Adrenal gland (tissue), 9 donors: ENCODE measurements at regions not wholly inside any gene's neighbourhood (a gene's known extent, or its start where the extent isn't known, plus 50 kb on each side); places are given as distances from the start of the nearest gene placed in this dataset.

ENCODE experiments used
- DNase-seq, 7 donors: peaks; one replicate each; pipeline ENCODE4 v3.0.0-alpha.2; 2019 to 2020
- H3K27ac ChIP-seq, 5 donors: fragments of 200-600 bp; sonication (generic) in 4 of 5; 1 replicate in 3 of 5; 2 replicates in 2 of 5; pipeline versions ENCODE4 v1.5.1 to v1.8.0; 2016 to 2020; ENCODE audit warnings: mild to moderate bottlenecking in 1 of 5
- H3K27me3 ChIP-seq: fragments of 200-600 bp; 2 replicates; pipeline ENCODE4 v1.8.0; 2021
- H3K36me3 ChIP-seq, 2 donors: fragments of 200-600 bp; replicated peaks in 1 of 2; 1 replicate in 1 of 2; 2 replicates in 1 of 2; pipeline versions ENCODE4 v1.5.1 to v1.8.0; 2018 to 2022
- H3K4me1 ChIP-seq, 2 donors: fragments of 200-600 bp; replicated peaks in 1 of 2; 1 replicate in 1 of 2; 2 replicates in 1 of 2; pipeline versions ENCODE4 v1.5.1 to v1.8.0; 2018 to 2021
- H3K4me3 ChIP-seq, 4 donors: fragments of 200-600 bp; sonication (generic) in 3 of 4; one replicate each; pipeline ENCODE4 v1.5.1; 2016 to 2018
- H3K9me3 ChIP-seq, 3 donors: fragments of 200-600 bp; sonication (generic) in 1 of 3; replicated peaks in 1 of 3; 1 replicate in 2 of 3; 2 replicates in 1 of 3; pipeline versions ENCODE4 v1.5.1 to v1.8.0; 2016 to 2021
- POLR2A ChIP-seq, 2 donors: fragments of 450-650 bp; IDR thresholded peaks; one replicate each; pipeline ENCODE4 v1.6.1; 2017; ENCODE audit warnings: antibody characterized with exemption in 2 of 2, mild to moderate bottlenecking in 2 of 2, moderate library complexity in 1 of 2
- WGBS, 4 donors: extraction: QIAGEN DNeasy Blood & Tissue Kit in 2 of 4; methylation state at CpG; one replicate each; pipeline versions ENCODE4 v1.1.5 to v1.1.7; 2013 to 2017; 5-methylcytosine and 5-hydroxymethylcytosine counted together
- intact Hi-C, 2 donors: fragments of 100-400 bp; cut with DNase I; formaldehyde crosslinking; loops; one replicate each; pipeline versions ENCODE4 v1.14.1 to v1.15.0; 2022 to 2023
- TF ChIP-seq, protein P1 (sequence below), 6 experiments: fragments of 450-650 bp in 4 of 6; fragments of 200-600 bp in 2 of 6; sonication (generic) in 1 of 6; IDR thresholded peaks; 1 replicate in 5 of 6; 2 replicates in 1 of 6; pipeline versions ENCODE4 v1.5.1 to v1.8.0; 2016 to 2021; ENCODE audit warnings: antibody characterized with exemption in 6 of 6, mild to moderate bottlenecking in 2 of 6, moderate library complexity in 1 of 6
- donor health status: healthy with polysubstance abuse.
- donor health status: Bipolar disorder and iron deficiency.
- donor health status: DM: yes; HTN: yes; CAD: no.
- donor health status: DM: no; HTN: no; CAD: no.
- donor health status: DM: no; HTN: no; CAD: no.

DNA sequence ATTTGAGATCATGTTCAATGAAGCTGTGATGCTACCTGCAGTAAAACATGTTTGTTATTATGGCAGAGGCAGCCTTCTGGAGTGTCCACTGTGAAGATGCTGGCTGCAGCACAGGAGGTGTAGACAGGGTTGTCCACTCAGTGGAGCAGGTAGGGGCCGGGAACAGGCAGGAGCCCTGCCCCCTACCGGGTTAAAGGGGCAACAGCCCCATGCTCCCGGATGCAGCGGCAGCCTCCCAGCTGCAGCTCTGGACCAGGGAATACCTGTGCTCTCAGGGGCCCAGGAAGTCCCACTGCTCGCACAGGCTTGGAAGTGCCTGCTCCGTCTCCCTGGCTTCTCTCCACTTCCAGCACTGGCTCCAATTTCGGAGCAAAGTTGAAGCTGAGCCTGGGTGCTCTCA is 401.6 kb downstream of the FOXG1 start:
- no peak overlapping the region for H3K27ac ChIP-seq
- TF ChIP-seq, protein P1, sequence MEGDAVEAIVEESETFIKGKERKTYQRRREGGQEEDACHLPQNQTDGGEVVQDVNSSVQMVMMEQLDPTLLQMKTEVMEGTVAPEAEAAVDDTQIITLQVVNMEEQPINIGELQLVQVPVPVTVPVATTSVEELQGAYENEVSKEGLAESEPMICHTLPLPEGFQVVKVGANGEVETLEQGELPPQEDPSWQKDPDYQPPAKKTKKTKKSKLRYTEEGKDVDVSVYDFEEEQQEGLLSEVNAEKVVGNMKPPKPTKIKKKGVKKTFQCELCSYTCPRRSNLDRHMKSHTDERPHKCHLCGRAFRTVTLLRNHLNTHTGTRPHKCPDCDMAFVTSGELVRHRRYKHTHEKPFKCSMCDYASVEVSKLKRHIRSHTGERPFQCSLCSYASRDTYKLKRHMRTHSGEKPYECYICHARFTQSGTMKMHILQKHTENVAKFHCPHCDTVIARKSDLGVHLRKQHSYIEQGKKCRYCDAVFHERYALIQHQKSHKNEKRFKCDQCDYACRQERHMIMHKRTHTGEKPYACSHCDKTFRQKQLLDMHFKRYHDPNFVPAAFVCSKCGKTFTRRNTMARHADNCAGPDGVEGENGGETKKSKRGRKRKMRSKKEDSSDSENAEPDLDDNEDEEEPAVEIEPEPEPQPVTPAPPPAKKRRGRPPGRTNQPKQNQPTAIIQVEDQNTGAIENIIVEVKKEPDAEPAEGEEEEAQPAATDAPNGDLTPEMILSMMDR (IDR thresholded peaks at IDR 0.05), result no peak
- TF ChIP-seq POLR2A (IDR thresholded peaks at IDR 0.05), result no peak
- H3K4me1 ChIP-seq, result no peaks in the 10 kb centered on the region
- no peaks in the 10 kb centered on the region for H3K27me3 ChIP-seq
- 79 to 92% (median 88%) methylated on average over 7 of the region's 7 CpGs for WGBS, 4 donors
- H3K4me3 ChIP-seq, result no peak overlapping the region
- H3K9me3 ChIP-seq, result no peaks in the 10 kb centered on the region
- intact Hi-C loops, result no loop called here
- H3K36me3 ChIP-seq, result no peaks in the 10 kb centered on the region
- DNase-seq, result no peak

DNA sequence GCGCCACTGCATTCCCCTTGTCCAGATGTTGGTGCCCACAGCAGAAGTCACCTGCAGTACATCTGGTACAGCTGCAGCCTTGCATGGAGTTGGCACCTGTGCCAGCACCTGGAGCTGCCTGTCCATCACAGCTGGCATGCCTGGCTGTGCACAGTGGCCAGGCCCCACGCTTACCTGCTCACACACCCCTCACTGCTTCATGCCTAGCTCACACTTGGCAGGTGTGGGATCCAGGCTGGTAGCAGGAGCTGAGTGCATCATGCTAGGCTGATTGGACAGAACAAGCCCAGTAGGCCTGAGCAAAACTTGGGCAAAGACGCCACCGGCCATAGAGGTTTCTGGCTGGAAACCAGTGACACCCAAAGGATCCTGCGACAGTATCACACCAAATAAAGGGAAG is 402.8 kb downstream of the FOXG1 start:
- Histone ChIP-seq H3K27me3 (no peaks in the 10 kb centered on the region), H3K4me1 (no peaks in the 10 kb centered on the region), H3K36me3 (no peaks in the 10 kb centered on the region), H3K4me3 (no peak overlapping the region), H3K27ac (no peak overlapping the region), H3K9me3 (no peaks in the 10 kb centered on the region)
- 79 to 91% (median 84%) methylated on average over 4 to 5 of the region's 5 CpGs for WGBS, 4 donors
- intact Hi-C loops, result no loop called here
- no peak for TF ChIP-seq POLR2A (IDR thresholded peaks at IDR 0.05)
- TF ChIP-seq, protein P1 (IDR thresholded peaks at IDR 0.05), result no peak
- no peak for DNase-seq

DNA sequence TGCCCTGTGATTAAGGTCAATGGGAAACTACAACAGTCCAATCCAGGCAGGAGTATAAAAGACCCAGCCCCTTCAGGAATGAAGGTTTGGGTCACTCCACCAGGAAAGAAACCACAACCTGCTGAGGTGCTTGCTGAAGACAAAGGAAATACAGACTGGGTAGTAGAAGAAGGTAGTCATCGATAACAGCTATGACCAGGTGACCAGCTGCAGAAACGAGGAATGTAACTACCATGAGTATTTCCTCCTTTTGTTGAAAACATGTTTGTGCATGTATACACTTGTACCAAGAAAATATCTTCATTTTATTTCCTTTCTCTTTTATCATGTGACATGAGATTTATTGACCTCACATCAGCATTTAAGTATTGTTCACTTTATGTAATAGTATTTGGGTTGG is 409.1 kb downstream of the FOXG1 start:
- H3K4me1 ChIP-seq, result no peaks in the 10 kb centered on the region
- 79 to 91% (median 87%) methylated on average over 2 of the region's 2 CpGs for WGBS, 4 donors
- no peaks in the 10 kb centered on the region for H3K27me3 ChIP-seq
- no peaks in the 10 kb centered on the region for H3K9me3 ChIP-seq
- no peaks in the 10 kb centered on the region for H3K36me3 ChIP-seq
- H3K4me3 ChIP-seq, result no peak overlapping the region
- H3K27ac ChIP-seq, result no peak overlapping the region
- no peak for TF ChIP-seq POLR2A (IDR thresholded peaks at IDR 0.05)
- TF ChIP-seq, protein P1 (IDR thresholded peaks at IDR 0.05), result no peak
- no peak for DNase-seq
- intact Hi-C loops, result no loop called here

DNA sequence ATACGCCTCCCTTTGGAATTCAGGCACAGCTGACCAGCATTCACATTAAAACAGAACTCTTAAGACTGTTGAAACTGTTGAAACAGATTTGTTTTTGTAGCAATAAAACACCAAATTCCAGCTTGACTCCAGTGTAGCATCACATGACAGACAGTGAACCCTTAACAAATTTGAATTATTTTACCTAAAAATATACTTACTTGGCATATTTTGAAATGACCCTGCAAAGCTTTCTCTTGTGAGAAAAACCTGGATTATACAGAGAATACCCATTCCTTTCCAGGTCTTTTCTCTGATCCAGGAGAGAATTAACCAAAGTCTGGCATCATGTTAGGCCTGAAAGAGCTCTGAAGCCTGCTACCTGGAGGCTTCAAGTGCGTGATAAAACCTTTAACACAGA is 410.3 kb downstream of the FOXG1 start:
- Histone ChIP-seq H3K9me3 (no peaks in the 10 kb centered on the region), H3K4me1 (no peaks in the 10 kb centered on the region), H3K36me3 (no peaks in the 10 kb centered on the region), H3K27ac (no peak overlapping the region), H3K27me3 (no peaks in the 10 kb centered on the region), H3K4me3 (no peak overlapping the region)
- TF ChIP-seq, protein P1 (IDR thresholded peaks at IDR 0.05), result no peak
- TF ChIP-seq POLR2A (IDR thresholded peaks at IDR 0.05), result no peak
- no peak for DNase-seq
- intact Hi-C loops, result no loop called here
- 73 to 82% (median 81%) methylated on average over 2 of the region's 2 CpGs for WGBS, 4 donors
